AG10803 (cell line): ENCODE measurements at regions not wholly inside any gene's neighbourhood (a gene's known extent, or its start where the extent isn't known, plus 50 kb on each side); places are given as distances from the start of the nearest gene placed in this dataset.
"Not testable (repeated sequence)": the region's sequence is repeated elsewhere in the genome, so short reads cannot be mapped to it uniquely, and the experiment has no call there.

Source experiments
- DNase-seq: peaks from one replicate; pipeline ENCODE4 v3.0.0; 2010; ENCODE audit warnings: low read depth
- H3K4me3 ChIP-seq: 2 replicates; pipeline ENCODE4 v1.5.1; 2011; ENCODE audit warnings: mild to moderate bottlenecking, low read length, control low read depth
- CTCF ChIP-seq: conservative IDR thresholded peaks from 2 replicates; pipeline ENCODE4 v1.5.1; 2011; ENCODE audit warnings: mild to moderate bottlenecking, low read length, control low read depth, inconsistent platforms

GRCh38 chr6:15166121-15166520 lies 79.7 kb upstream of the JARID2 start:
- no peak overlapping the region for H3K4me3 ChIP-seq
- TF ChIP-seq CTCF = no peak
- no peak for DNase-seq

- no peak for DNase-seq
- no peak for TF ChIP-seq CTCF
Measured at GRCh38 chr6:15170126-15170525, 75.7 kb upstream of the JARID2 start.

GRCh38 chr6:15171026-15171425 lies 74.8 kb upstream of the JARID2 start:
- H3K4me3 ChIP-seq = no peak overlapping the region
- DNase-seq = no peak
- no peak for TF ChIP-seq CTCF

More at GRCh38 chr6:15170126-15170525, 75.7 kb upstream of the JARID2 start:
- H3K4me3 ChIP-seq = no peak overlapping the region

GRCh38 chr6:15176816-15177370 lies 69.0 kb upstream of the JARID2 start:
- no peak overlapping the region for H3K4me3 ChIP-seq
- no peak for DNase-seq
- TF ChIP-seq CTCF = no peak

GRCh38 chr6:15183979-15184378 lies 61.9 kb upstream of the JARID2 start:
- no peak for DNase-seq

GRCh38 chr6:15184441-15184861 lies 61.4 kb upstream of the JARID2 start:
- no peak for TF ChIP-seq CTCF
- H3K4me3 ChIP-seq = no peak overlapping the region
- no peak for DNase-seq

More at GRCh38 chr6:15183979-15184378, 61.9 kb upstream of the JARID2 start:
- no peak overlapping the region for H3K4me3 ChIP-seq
- TF ChIP-seq CTCF = no peak

GRCh38 chr6:15185111-15185510 lies 60.8 kb upstream of the JARID2 start:
- H3K4me3 ChIP-seq, DNase-seq: not testable (repeated sequence)

- H3K4me3 ChIP-seq, DNase-seq: not testable (repeated sequence)
Measured at GRCh38 chr6:15193451-15193850, 52.4 kb upstream of the JARID2 start.
